ENCODE measurements at regions not wholly inside any gene's neighbourhood (a gene's known extent, or its start where the extent isn't known, plus 50 kb on each side); places are given as distances from the start of the nearest gene placed in this dataset.

DNA sequence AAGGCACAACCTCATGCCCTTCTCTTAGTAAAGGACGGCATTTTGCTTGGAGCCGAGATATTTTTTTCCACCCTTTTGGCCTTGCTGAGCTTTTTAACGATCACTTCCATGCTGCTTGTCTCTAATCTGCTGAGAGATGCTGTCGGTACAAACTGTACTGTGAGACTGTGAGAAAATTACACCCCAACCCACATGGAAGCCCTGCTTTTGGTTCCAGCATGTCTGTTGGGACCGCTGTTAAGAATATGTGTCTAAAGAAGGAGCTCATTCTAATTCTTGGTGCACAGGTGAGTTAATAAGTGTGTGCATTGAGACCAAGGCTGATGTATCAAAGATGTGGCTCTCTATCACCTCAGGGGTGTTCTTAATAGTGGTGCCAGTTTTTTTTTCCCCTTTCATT lies 304.5 kb upstream of the MAP3K7 start:
- no peak overlapping the region for H2AK5ac ChIP-seq (ENCODE audit: low read depth, low read length)
- ChIA-PET CTCF (ENCODE audit: partially characterized antibody) (interaction anchor here (0.6 to 5.1 kb wide), 7 partner anchors 41 to 1693 kb away, joined by 3 to 25 read pairs (median 3); no protein-coding TSS in a partner anchor), POLR2A (ENCODE audit: partially characterized antibody) (interaction anchor here (2.1 kb wide), 1 partner anchor 14 kb away, joined by 5 read pairs; no protein-coding TSS in a partner anchor)
- no peak overlapping the region for H4K8ac ChIP-seq (ENCODE audit: extremely low read depth, insufficient read depth, low read length)
- DNase-seq (ENCODE audit: low read depth in 1 of 2, low spot score in 2 of 2), result no peak
- H3K23me2 ChIP-seq (ENCODE audit: low read depth, low read length), result no peaks in the 10 kb centered on the region
- no peak overlapping the region for H3K27ac ChIP-seq (ENCODE audit: low read depth, low read length)
- H2AFZ ChIP-seq (ENCODE audit: low read length), result no peak overlapping the region
- no peak for TF ChIP-seq TCF12 (IDR thresholded peaks at IDR 0.05; ENCODE audit: low read depth, low read length)
- no peak for TF ChIP-seq CEBPB (IDR thresholded peaks at IDR 0.05; ENCODE audit: low read depth, low read length)
- TF ChIP-seq SIRT6 (IDR thresholded peaks at IDR 0.05; ENCODE audit: low read length), result no peak
- no peak for TF ChIP-seq KDM5A (IDR thresholded peaks at IDR 0.05; ENCODE audit: low read length)
- TF ChIP-seq SP4 (IDR thresholded peaks at IDR 0.05; ENCODE audit: low read length), result no peak
- no peak for TF ChIP-seq HDAC2 (IDR thresholded peaks at IDR 0.05; ENCODE audit: borderline replicate concordance in 1 of 2, low read depth in 2 of 2, low read length in 2 of 2)
- no peak for TF ChIP-seq CREB1 (IDR thresholded peaks at IDR 0.05)
- no peak for TF ChIP-seq POLR2A (IDR thresholded peaks at IDR 0.05; ENCODE audit: control extremely low read depth in 1 of 2, low read depth in 2 of 2, low read length in 2 of 2)
- TF ChIP-seq TAF1 (IDR thresholded peaks at IDR 0.05; ENCODE audit: low read depth, low read length), result no peak
- no peak overlapping the region for H2BK5ac ChIP-seq (ENCODE audit: low read depth, low read length)
- FAIRE-seq, result no peak
- H2BK12ac ChIP-seq (ENCODE audit: low read depth, low read length), result no peak overlapping the region
- H3K36me3 ChIP-seq (ENCODE audit: control insufficient read depth in 2 of 4, insufficient read depth in 4 of 4, low read length in 3 of 4), result no peaks in the 10 kb centered on the region
- peaks cover 0 to 8% (median 3%) of the 10 kb centered on the region in 4 experiments; a peak in 3 of 7 replicates for H3K4me1 ChIP-seq (replicated peaks in 1 of 4; ENCODE audit: control insufficient read depth in 3 of 4, insufficient read depth in 4 of 4, low read length in 3 of 4)
- no peak overlapping the region for H3K14ac ChIP-seq (ENCODE audit: insufficient read length)
- H3K4ac ChIP-seq (replicated peaks; ENCODE audit: insufficient read length, low read depth, low read length), result no peak overlapping the region
- no peak overlapping the region for H4K91ac ChIP-seq (replicated peaks; ENCODE audit: insufficient read length, low read length)
- no peak overlapping the region for H3K4me2 ChIP-seq (ENCODE audit: insufficient read depth in 1 of 2, low read depth in 2 of 2, low read length in 2 of 2)
- no peaks in the 10 kb centered on the region for H3K79me2 ChIP-seq (ENCODE audit: control insufficient read depth in 1 of 2, insufficient read depth in 2 of 2, low read length in 2 of 2)
- no peak overlapping the region for H4K5ac ChIP-seq (ENCODE audit: insufficient read length, low read depth, low read length)
- 77% methylated on average over 5 of the region's 5 CpGs; no CpG with 5 or more reads in 1 of the 2 experiments for WGBS, 2 experiments (ENCODE audit: extremely low coverage in 1 of 2, insufficient coverage in 1 of 2, insufficient read length in 1 of 2, insufficient replicate concordance in 2 of 2, low coverage in 1 of 2, low lambda C conversion rate in 2 of 2, missing lambda C conversion rate in 1 of 2)
- no peaks in the 10 kb centered on the region for H3K9me3 ChIP-seq (ENCODE audit: insufficient read depth in 2 of 2, low read depth in 1 of 2, low read length in 1 of 2)
- H2BK120ac ChIP-seq (replicated peaks; ENCODE audit: low read depth, low read length), result no peak overlapping the region
- H3K27me3 ChIP-seq (replicated peaks in 1 of 4; ENCODE audit: control insufficient read depth in 3 of 4, extremely low read depth in 1 of 4, insufficient read depth in 3 of 4, low read length in 3 of 4), result no peaks in the 10 kb centered on the region
- H3K4me3 ChIP-seq (ENCODE audit: extremely low read depth in 1 of 4, insufficient read depth in 2 of 4, low read depth in 3 of 4, low read length in 4 of 4), result no peak overlapping the region
- no peak overlapping the region for H2BK15ac ChIP-seq (ENCODE audit: low read length)
- no peak overlapping the region for H3K56ac ChIP-seq (replicated peaks; ENCODE audit: insufficient read length, low read depth, low read length)
- no peaks in the 10 kb centered on the region for H4K20me1 ChIP-seq (replicated peaks in 1 of 2; ENCODE audit: control insufficient read depth in 1 of 2, insufficient read depth in 2 of 2, low read length in 2 of 2)
- H3K23ac ChIP-seq (ENCODE audit: insufficient read length), result no peak overlapping the region
- H2BK20ac ChIP-seq (ENCODE audit: low read length), result no peak overlapping the region
- H3K18ac ChIP-seq (ENCODE audit: extremely low read depth, low read length), result no peak overlapping the region
- no peak overlapping the region for H3K9ac ChIP-seq (replicated peaks in 1 of 4; ENCODE audit: extremely low read depth in 1 of 4, low read depth in 3 of 4, low read length in 3 of 4)
- H3K79me1 ChIP-seq (ENCODE audit: low read depth, low read length), result no peaks in the 10 kb centered on the region

Data from H1 (cell line).